OCI-LY3 (cell line): ENCODE measurements at regions not wholly inside any gene's neighbourhood (a gene's known extent, or its start where the extent isn't known, plus 50 kb on each side); places are given as distances from the start of the nearest gene placed in this dataset.

Experiments
- H2AFZ ChIP-seq: fragments of 200-600, 300-600 bp; shearing (Covaris generic); 2 replicates; pipeline ENCODE4 v1.6.0; 2014; ENCODE audit warnings: antibody characterized with exemption, low read depth, low read length
- H3K27ac ChIP-seq: fragments of 200-600, 300-600 bp; sonication (generic); 2 replicates; pipeline ENCODE4 v1.5.1; 2014; ENCODE audit warnings: mild to moderate bottlenecking, low read length, moderate library complexity, mixed read lengths
- H3K27me3 ChIP-seq: fragments of 200-600, 300-600 bp; sonication (generic); 2 replicates; pipeline ENCODE4 v1.6.1; 2014; ENCODE audit warnings: low read depth, low read length, mixed read lengths
- H3K36me3 ChIP-seq: fragments of 200-600, 300-600 bp; sonication (generic); replicated peaks from 2 replicates; pipeline ENCODE3; 2014; ENCODE audit warnings: low read depth, low read length, mixed read lengths
- H3K4me1 ChIP-seq: fragments of 300-600, 200-600 bp; sonication (generic); 2 replicates; pipeline ENCODE4 v1.6.1; 2014; ENCODE audit warnings: low read length, mixed read lengths
- H3K4me2 ChIP-seq: fragments of 200-600, 300-600 bp; sonication (generic); 2 replicates; pipeline ENCODE4 v1.6.1; 2014; ENCODE audit warnings: low read length, mixed read lengths
- H3K4me3 ChIP-seq: fragments of 300-600, 200-600 bp; sonication (generic); 2 replicates; pipeline ENCODE4 v1.5.1; 2014; ENCODE audit warnings: antibody characterized with exemption, mild to moderate bottlenecking, low read length, moderate library complexity
- H3K79me2 ChIP-seq: fragments of 300-600, 200-600 bp; shearing (Covaris generic); 2 replicates; pipeline ENCODE4 v1.6.1; 2014; ENCODE audit warnings: mild to moderate bottlenecking, low read length, mixed read lengths
- H3K9ac ChIP-seq: fragments of 300-600, 200-600 bp; shearing (Covaris generic); 2 replicates; pipeline ENCODE4 v1.6.0; 2014; ENCODE audit warnings: mild to moderate bottlenecking, low read length, moderate library complexity
- H3K9me3 ChIP-seq: fragments of 200-600, 300-600 bp; shearing (Covaris generic); 2 replicates; pipeline ENCODE4 v1.6.1; 2014; ENCODE audit warnings: low read length, mixed read lengths; ENCODE audit not compliant: insufficient read depth
- H4K20me1 ChIP-seq: fragments of 200-600, 300-600 bp; sonication (generic); 2 replicates; pipeline ENCODE4 v1.6.1; 2016; ENCODE audit warnings: low read length, mixed read lengths; ENCODE audit not compliant: insufficient read depth
- EZH2phosphoT487 ChIP-seq: fragments of 200-600 bp; shearing (Covaris generic); IDR thresholded peaks from 2 replicates; pipeline ENCODE4 v1.6.1; 2018; ENCODE audit warnings: antibody characterized with exemption, mixed run types, low read depth
- TF ChIP-seq, protein P1 (sequence below): fragments of 200-600, 300-600 bp; sonication (generic); IDR thresholded peaks from 2 replicates; pipeline ENCODE4 v1.5.1; 2014; ENCODE audit warnings: antibody characterized with exemption, low read length, low read depth

DNA sequence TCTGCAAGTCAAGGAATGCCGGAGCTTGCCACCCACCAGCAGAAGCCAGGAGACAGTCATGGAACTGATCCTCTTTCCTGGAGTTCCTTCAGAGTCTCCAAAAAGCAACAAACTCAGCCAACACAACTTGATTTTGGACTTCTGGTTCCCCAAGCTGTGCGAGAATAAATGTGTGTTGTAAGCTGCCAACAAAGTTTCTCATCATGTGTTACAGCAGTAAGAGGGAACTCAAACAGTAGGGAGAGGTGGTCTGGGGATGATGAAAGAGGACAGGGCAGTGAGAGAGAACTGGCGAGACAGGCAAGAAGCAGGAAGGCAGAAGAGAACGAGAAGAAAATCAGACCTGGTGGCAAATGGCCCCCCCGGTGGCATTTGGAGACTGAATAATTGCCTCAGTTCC is 204.9 kb downstream of the MAF start:
- Histone ChIP-seq H3K4me1 (no peaks in the 10 kb centered on the region), H3K27me3 (no peaks in the 10 kb centered on the region), H3K4me3 (no peak overlapping the region), H3K4me2 (no peak overlapping the region), H3K27ac (no peak overlapping the region), H3K9me3 (no peaks in the 10 kb centered on the region), H2AFZ (no peak overlapping the region), H3K36me3 (no peaks in the 10 kb centered on the region), H3K9ac (no peak overlapping the region), H4K20me1 (no peaks in the 10 kb centered on the region), H3K79me2 (no peaks in the 10 kb centered on the region)
- TF ChIP-seq EZH2phosphoT487 = no peak
- TF ChIP-seq, protein P1, sequence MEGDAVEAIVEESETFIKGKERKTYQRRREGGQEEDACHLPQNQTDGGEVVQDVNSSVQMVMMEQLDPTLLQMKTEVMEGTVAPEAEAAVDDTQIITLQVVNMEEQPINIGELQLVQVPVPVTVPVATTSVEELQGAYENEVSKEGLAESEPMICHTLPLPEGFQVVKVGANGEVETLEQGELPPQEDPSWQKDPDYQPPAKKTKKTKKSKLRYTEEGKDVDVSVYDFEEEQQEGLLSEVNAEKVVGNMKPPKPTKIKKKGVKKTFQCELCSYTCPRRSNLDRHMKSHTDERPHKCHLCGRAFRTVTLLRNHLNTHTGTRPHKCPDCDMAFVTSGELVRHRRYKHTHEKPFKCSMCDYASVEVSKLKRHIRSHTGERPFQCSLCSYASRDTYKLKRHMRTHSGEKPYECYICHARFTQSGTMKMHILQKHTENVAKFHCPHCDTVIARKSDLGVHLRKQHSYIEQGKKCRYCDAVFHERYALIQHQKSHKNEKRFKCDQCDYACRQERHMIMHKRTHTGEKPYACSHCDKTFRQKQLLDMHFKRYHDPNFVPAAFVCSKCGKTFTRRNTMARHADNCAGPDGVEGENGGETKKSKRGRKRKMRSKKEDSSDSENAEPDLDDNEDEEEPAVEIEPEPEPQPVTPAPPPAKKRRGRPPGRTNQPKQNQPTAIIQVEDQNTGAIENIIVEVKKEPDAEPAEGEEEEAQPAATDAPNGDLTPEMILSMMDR = no peak

GRCh38 chr16:79394206-79394605 is 206.3 kb downstream of the MAF start:
- no peaks in the 10 kb centered on the region for H3K4me1 ChIP-seq
- no peak overlapping the region for H3K4me2 ChIP-seq
- H3K27ac ChIP-seq = no peak overlapping the region
- no peaks in the 10 kb centered on the region for H3K79me2 ChIP-seq
- no peaks in the 10 kb centered on the region for H3K9me3 ChIP-seq
- no peak overlapping the region for H3K4me3 ChIP-seq
- no peaks in the 10 kb centered on the region for H3K36me3 ChIP-seq
- H3K27me3 ChIP-seq = no peaks in the 10 kb centered on the region
- H4K20me1 ChIP-seq = no peaks in the 10 kb centered on the region
- no peak overlapping the region for H2AFZ ChIP-seq
- no peak overlapping the region for H3K9ac ChIP-seq
- no peak for TF ChIP-seq EZH2phosphoT487
- TF ChIP-seq, protein P1 = no peak

DNA sequence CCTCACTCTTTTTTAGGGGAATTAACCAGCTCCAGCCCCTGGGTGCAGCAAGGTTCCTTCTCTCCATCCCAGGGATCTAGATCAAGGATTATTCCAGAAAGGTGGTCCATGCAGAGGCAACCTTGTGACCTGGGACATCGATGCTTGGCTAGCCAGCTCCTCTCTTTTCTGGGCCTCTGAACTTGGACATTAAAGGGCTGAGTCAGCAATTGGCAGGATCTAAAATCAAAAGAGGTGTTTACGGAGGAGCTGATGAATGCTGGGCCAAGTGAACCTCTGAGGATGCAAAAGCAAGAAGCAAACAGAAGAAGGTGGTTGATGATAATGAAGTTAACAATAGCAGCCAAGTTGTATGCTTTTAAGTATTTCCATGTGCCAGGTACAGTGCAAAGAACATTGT is 207.0 kb downstream of the MAF start:
- H3K4me2 ChIP-seq = no peak overlapping the region

DNA sequence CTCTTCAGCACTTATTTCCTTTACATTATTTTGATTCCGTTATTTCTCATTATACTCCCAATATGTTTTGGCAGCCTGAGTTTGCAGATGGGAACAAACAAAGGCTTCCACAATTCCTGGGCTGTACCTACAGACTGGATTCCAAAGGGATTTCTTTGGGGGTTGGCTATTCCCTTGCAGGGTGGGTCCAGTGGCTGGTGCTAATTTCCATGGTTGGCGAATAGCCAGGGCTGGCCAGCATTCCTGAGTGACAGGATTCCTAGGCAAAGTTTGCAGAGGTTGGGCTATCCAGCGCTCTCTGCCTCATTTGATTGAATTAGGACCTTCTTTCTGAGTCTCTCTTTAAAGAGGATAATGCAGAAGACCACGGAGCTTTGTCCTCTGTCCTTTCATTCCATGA is 207.4 kb downstream of the MAF start:
- Histone ChIP-seq H3K9ac (no peak overlapping the region), H3K27ac (no peak overlapping the region), H3K27me3 (no peaks in the 10 kb centered on the region), H3K36me3 (no peaks in the 10 kb centered on the region), H3K4me3 (no peak overlapping the region), H3K9me3 (no peaks in the 10 kb centered on the region), H4K20me1 (no peaks in the 10 kb centered on the region), H2AFZ (no peak overlapping the region), H3K4me2 (no peak overlapping the region), H3K4me1 (no peaks in the 10 kb centered on the region), H3K79me2 (no peaks in the 10 kb centered on the region)
- TF ChIP-seq EZH2phosphoT487 = no peak
- TF ChIP-seq, protein P1 = no peak

More for the DNA sequence above, 207.0 kb downstream of the MAF start:
- H3K36me3 ChIP-seq = no peaks in the 10 kb centered on the region
- H4K20me1 ChIP-seq = no peaks in the 10 kb centered on the region
- no peak overlapping the region for H3K9ac ChIP-seq
- H3K27me3 ChIP-seq = no peaks in the 10 kb centered on the region
- H3K4me1 ChIP-seq = no peaks in the 10 kb centered on the region
- no peaks in the 10 kb centered on the region for H3K79me2 ChIP-seq
- no peak overlapping the region for H3K27ac ChIP-seq
- H3K4me3 ChIP-seq = no peak overlapping the region
- H3K9me3 ChIP-seq = no peaks in the 10 kb centered on the region
- no peak for TF ChIP-seq EZH2phosphoT487
- TF ChIP-seq, protein P1 = no peak
- H2AFZ ChIP-seq = no peak overlapping the region
